Calu3 (cell line): ENCODE measurements at regions not wholly inside any gene's neighbourhood (a gene's known extent, or its start where the extent isn't known, plus 50 kb on each side); places are given as distances from the start of the nearest gene placed in this dataset.

Experiments used
- BruUV-seq: library from RNA; stranded (reverse); fragments of 400-500 nt; replicated peaks from 2 replicates; lab custom pipeline; 2021; lab: Mats Ljungman, UMichigan
- CTCF ChIA-PET: fragments of 300-600 bp; sonication (Branson Sonifier 250); formaldehyde crosslinking; loops from one replicate; lab custom pipeline; 2022; ENCODE audit warnings: antibody characterized with exemption; lab: Charles Lee
- DNase-seq: peaks from one replicate; pipeline ENCODE4 v3.0.0; 2022
- H3K27ac Mint-ChIP-seq: one replicate; pipeline ENCODE4 v1.8.0; 2022; ENCODE audit warnings: mixed read lengths; ENCODE audit not compliant: unreplicated experiment
- H3K27me3 Mint-ChIP-seq: one replicate; pipeline ENCODE4 v1.8.0; 2022; ENCODE audit warnings: mixed read lengths; ENCODE audit not compliant: unreplicated experiment
- H3K36me3 Mint-ChIP-seq: one replicate; pipeline ENCODE4 v1.8.0; 2022; ENCODE audit warnings: mild to moderate bottlenecking, moderate library complexity, mixed read lengths; ENCODE audit not compliant: insufficient read depth, unreplicated experiment
- H3K4me1 Mint-ChIP-seq: one replicate; pipeline ENCODE4 v1.8.0; 2022; ENCODE audit warnings: mild to moderate bottlenecking, low read depth, mixed read lengths; ENCODE audit not compliant: unreplicated experiment
- H3K4me3 Mint-ChIP-seq: one replicate; pipeline ENCODE4 v1.8.0; 2022; ENCODE audit warnings: mild to moderate bottlenecking, low read depth, moderate library complexity, mixed read lengths; ENCODE audit not compliant: unreplicated experiment
- H3K9me3 Mint-ChIP-seq: one replicate; pipeline ENCODE4 v1.8.0; 2022; ENCODE audit warnings: low read depth, mixed read lengths; ENCODE audit not compliant: unreplicated experiment
- CTCF ChIP-seq: fragments of 200-600 bp; IDR thresholded peaks from one replicate; pipeline ENCODE4 v1.8.0; 2022; ENCODE audit warnings: antibody characterized with exemption; ENCODE audit not compliant: unreplicated experiment
- intact Hi-C: fragments of 100-400 bp; cut with micrococcal nuclease; formaldehyde crosslinking; loops from one replicate; pipeline ENCODE4 v1.10.0; 2022; ENCODE audit not compliant: unreplicated experiment

- CTCF ChIA-PET = no interaction called here
- no TSS peak for BruUV-seq
Observed at GRCh38 chr2:194999771-195000170, 657.3 kb upstream of the SLC39A10 start.

GRCh38 chr2:194992648-194993047, 664.4 kb upstream of the SLC39A10 start:
- no TSS peak for BruUV-seq
- Mint-ChIP-seq H3K36me3 (no peaks in the 10 kb centered on the region), H3K4me1 (no peaks in the 10 kb centered on the region), H3K9me3 (no peaks in the 10 kb centered on the region), H3K4me3 (no peak overlapping the region), H3K27me3 (no peaks in the 10 kb centered on the region), H3K27ac (no peak overlapping the region)
- CTCF ChIA-PET = no interaction called here
- no peak for DNase-seq
- intact Hi-C loops = no loop called here
- TF ChIP-seq CTCF = no peak

More at GRCh38 chr2:194999771-195000170, 657.3 kb upstream of the SLC39A10 start:
- Mint-ChIP-seq H3K4me3 (no peak overlapping the region), H3K4me1 (peaks cover 5% of the 10 kb centered on the region), H3K36me3 (no peaks in the 10 kb centered on the region), H3K9me3 (no peaks in the 10 kb centered on the region), H3K27me3 (no peaks in the 10 kb centered on the region), H3K27ac (no peak overlapping the region)
- DNase-seq = no peak
- intact Hi-C loops = no loop called here
- no peak for TF ChIP-seq CTCF

GRCh38 chr2:194985258-194985657, 671.8 kb upstream of the SLC39A10 start:
- no peak overlapping the region for H3K4me3 Mint-ChIP-seq
- CTCF ChIA-PET = no interaction called here
- peaks cover 5% of the 10 kb centered on the region for H3K9me3 Mint-ChIP-seq
- intact Hi-C loops = no loop called here
- DNase-seq = no peak
- H3K4me1 Mint-ChIP-seq = no peaks in the 10 kb centered on the region
- no peak for TF ChIP-seq CTCF
- no peaks in the 10 kb centered on the region for H3K36me3 Mint-ChIP-seq
- no TSS peak for BruUV-seq
- no peak overlapping the region for H3K27ac Mint-ChIP-seq
- no peaks in the 10 kb centered on the region for H3K27me3 Mint-ChIP-seq

GRCh38 chr2:194962254-194962653, 694.8 kb upstream of the SLC39A10 start:
- Mint-ChIP-seq H3K27me3 (no peaks in the 10 kb centered on the region), H3K9me3 (peaks cover 4% of the 10 kb centered on the region), H3K4me1 (no peaks in the 10 kb centered on the region), H3K36me3 (no peaks in the 10 kb centered on the region), H3K27ac (no peak overlapping the region), H3K4me3 (no peak overlapping the region)
- TF ChIP-seq CTCF = no peak
- no peak for DNase-seq
- intact Hi-C loops = no loop called here
- CTCF ChIA-PET = no interaction called here
- BruUV-seq = no TSS peak
